GM12872 (cell line): ENCODE measurements at regions not wholly inside any gene's neighbourhood (a gene's known extent, or its start where the extent isn't known, plus 50 kb on each side); places are given as distances from the start of the nearest gene placed in this dataset.

Source experiments
- CTCF ChIP-seq: IDR thresholded peaks from 3 replicates; pipeline ENCODE4 v1.5.1; 2011; ENCODE audit warnings: low read depth, mild to moderate bottlenecking, low read length, moderate library complexity; ENCODE audit not compliant: insufficient read depth

GRCh38 chr11:90392692-90393091 is 169.8 kb upstream of the CHORDC1 start:
- TF ChIP-seq CTCF = 0 out of 3 replicates have a peak, but pooled peaks have one; percentile 6

GRCh38 chr11:90391756-90392155 is 168.9 kb upstream of the CHORDC1 start:
- TF ChIP-seq CTCF = no peak

GRCh38 chr11:90380206-90380605 is 157.4 kb upstream of the CHORDC1 start:
- TF ChIP-seq CTCF = no peak

- no peak for TF ChIP-seq CTCF
Measured at GRCh38 chr11:90373971-90374370, 151.1 kb upstream of the CHORDC1 start.

GRCh38 chr11:90364527-90364926 is 141.7 kb upstream of the CHORDC1 start:
- no peak for TF ChIP-seq CTCF

GRCh38 chr11:90363739-90364138 is 140.9 kb upstream of the CHORDC1 start:
- no peak for TF ChIP-seq CTCF

GRCh38 chr11:90355200-90355599 is 132.4 kb upstream of the CHORDC1 start:
- no peak for TF ChIP-seq CTCF

GRCh38 chr11:90349731-90350130 is 126.9 kb upstream of the CHORDC1 start:
- no peak for TF ChIP-seq CTCF
